Prostate gland (tissue), 2 donors: ENCODE measurements at regions not wholly inside any gene's neighbourhood (a gene's known extent, or its start where the extent isn't known, plus 50 kb on each side); places are given as distances from the start of the nearest gene placed in this dataset.

Source experiments
- CTCF ChIP-seq, 4 experiments: fragments of 200-600 bp in 2 of 4; fragments of 450-650 bp in 2 of 4; sonication (generic) in 2 of 4; IDR thresholded peaks; 1 replicate in 3 of 4; 2 replicates in 1 of 4; pipeline ENCODE4 v1.5.1; 2016 to 2019; ENCODE audit warnings: antibody characterized with exemption in 4 of 4, mild to moderate bottlenecking in 2 of 4, moderate library complexity in 2 of 4
- POLR2A ChIP-seq: fragments of 450-650 bp; IDR thresholded peaks from one replicate; pipeline ENCODE4 v1.6.1; 2016; ENCODE audit warnings: antibody characterized with exemption, mild to moderate bottlenecking
- POLR2AphosphoS5 ChIP-seq: sonication (generic); formaldehyde crosslinking; IDR thresholded peaks from one replicate; pipeline ENCODE4 v1.6.1; 2017; ENCODE audit warnings: antibody characterized with exemption

- TF ChIP-seq CTCF (IDR thresholded peaks at IDR 0.05), result no peak
- no peak for TF ChIP-seq POLR2A
- TF ChIP-seq POLR2AphosphoS5, result no peak
Measured at GRCh38 chr6:22357724-22358189, 60.9 kb upstream of the PRL start.
